ENCODE measurements at regions not wholly inside any gene's neighbourhood (a gene's known extent, or its start where the extent isn't known, plus 50 kb on each side); places are given as distances from the start of the nearest gene placed in this dataset.

DNA sequence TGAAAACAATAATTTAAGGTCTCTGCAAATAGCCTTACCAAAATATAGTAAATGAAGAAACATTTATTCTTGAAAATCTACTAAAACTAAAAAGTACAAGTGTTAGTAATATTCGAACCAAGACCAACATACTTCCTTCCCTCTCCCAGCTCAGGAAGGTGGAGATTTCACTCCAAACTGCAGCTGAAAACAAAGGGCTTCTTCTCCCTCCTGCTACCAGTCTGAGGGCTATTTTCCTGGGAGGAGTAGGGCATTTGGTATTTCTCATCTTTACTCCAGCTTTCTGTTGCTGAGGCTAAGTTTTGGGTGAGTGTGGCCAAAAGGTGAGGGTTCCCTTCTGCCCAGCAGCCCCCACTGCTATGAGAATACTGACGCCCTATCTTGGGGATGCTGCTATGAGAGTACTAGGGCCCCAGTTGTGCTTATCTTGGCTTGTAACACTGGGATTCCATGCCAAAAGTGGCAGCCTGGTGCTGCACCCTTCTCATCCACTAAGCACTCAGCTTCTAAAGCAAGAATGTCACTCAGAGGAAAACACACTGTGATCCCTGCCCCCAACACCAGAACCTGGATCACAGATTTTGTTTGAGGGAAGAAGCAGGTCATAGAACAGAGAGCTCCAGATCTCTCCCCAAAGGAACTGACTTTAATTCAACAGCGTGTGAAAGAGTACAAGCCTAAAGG lies 130.7 kb upstream of the KLF7 start:
- TF ChIP-seq MAFK (IDR thresholded peaks at IDR 0.05; ENCODE audit: low read depth, low read length): no peak
- TF ChIP-seq MXI1 (IDR thresholded peaks at IDR 0.05; ENCODE audit: borderline replicate concordance, low read depth, low read length): no peak
- TF ChIP-seq RCOR1 (IDR thresholded peaks at IDR 0.05; ENCODE audit: insufficient replicate concordance, low read length): no peak
- TF ChIP-seq MAZ (IDR thresholded peaks at IDR 0.05; ENCODE audit: borderline replicate concordance, low read depth, low read length): no peak
- no peak for TF ChIP-seq CEBPB (IDR thresholded peaks at IDR 0.05; ENCODE audit: low read depth, low read length)
- TF ChIP-seq FOS (IDR thresholded peaks at IDR 0.05; ENCODE audit: low read depth, low read length): no peak
- no peak for TF ChIP-seq RAD21 (IDR thresholded peaks at IDR 0.05; ENCODE audit: low read length)
- no peak for TF ChIP-seq NFE2L2 (IDR thresholded peaks at IDR 0.05; ENCODE audit: low read depth, low read length)
- TF ChIP-seq, protein P1, sequence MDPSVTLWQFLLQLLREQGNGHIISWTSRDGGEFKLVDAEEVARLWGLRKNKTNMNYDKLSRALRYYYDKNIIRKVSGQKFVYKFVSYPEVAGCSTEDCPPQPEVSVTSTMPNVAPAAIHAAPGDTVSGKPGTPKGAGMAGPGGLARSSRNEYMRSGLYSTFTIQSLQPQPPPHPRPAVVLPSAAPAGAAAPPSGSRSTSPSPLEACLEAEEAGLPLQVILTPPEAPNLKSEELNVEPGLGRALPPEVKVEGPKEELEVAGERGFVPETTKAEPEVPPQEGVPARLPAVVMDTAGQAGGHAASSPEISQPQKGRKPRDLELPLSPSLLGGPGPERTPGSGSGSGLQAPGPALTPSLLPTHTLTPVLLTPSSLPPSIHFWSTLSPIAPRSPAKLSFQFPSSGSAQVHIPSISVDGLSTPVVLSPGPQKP (IDR thresholded peaks at IDR 0.05; ENCODE audit: borderline replicate concordance, low read depth, low read length): no peak
- TF ChIP-seq RFX5 (IDR thresholded peaks at IDR 0.05; ENCODE audit: low read depth, low read length): no peak
- TF ChIP-seq CHD1 (IDR thresholded peaks at IDR 0.05; ENCODE audit: low read depth, low read length): no peak
- TF ChIP-seq, protein P2, sequence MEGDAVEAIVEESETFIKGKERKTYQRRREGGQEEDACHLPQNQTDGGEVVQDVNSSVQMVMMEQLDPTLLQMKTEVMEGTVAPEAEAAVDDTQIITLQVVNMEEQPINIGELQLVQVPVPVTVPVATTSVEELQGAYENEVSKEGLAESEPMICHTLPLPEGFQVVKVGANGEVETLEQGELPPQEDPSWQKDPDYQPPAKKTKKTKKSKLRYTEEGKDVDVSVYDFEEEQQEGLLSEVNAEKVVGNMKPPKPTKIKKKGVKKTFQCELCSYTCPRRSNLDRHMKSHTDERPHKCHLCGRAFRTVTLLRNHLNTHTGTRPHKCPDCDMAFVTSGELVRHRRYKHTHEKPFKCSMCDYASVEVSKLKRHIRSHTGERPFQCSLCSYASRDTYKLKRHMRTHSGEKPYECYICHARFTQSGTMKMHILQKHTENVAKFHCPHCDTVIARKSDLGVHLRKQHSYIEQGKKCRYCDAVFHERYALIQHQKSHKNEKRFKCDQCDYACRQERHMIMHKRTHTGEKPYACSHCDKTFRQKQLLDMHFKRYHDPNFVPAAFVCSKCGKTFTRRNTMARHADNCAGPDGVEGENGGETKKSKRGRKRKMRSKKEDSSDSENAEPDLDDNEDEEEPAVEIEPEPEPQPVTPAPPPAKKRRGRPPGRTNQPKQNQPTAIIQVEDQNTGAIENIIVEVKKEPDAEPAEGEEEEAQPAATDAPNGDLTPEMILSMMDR (conservative IDR thresholded peaks at IDR 0.05; ENCODE audit: low read depth, low read length): no peak
- TF ChIP-seq POLR2A (IDR thresholded peaks at IDR 0.05; ENCODE audit: low read depth, low read length): no peak
- WGBS, 2 experiments (ENCODE audit: extremely low coverage in 2 of 2, insufficient read length in 1 of 2): no CpG with 5 or more reads among the region's 3 CpGs
- no TSS peak for BruUV-seq (replicated peaks)
- H3K9me1 ChIP-seq (ENCODE audit: insufficient read depth, low read length): no peaks in the 10 kb centered on the region
- no peak overlapping the region for H2AK5ac ChIP-seq (ENCODE audit: low read depth, low read length)
- no peaks in the 10 kb centered on the region for H3K9me3 ChIP-seq (ENCODE audit: control insufficient read depth, insufficient read depth, low read length)
- H2BK20ac ChIP-seq (ENCODE audit: low read depth, low read length): 0 out of 2 replicates have a peak overlapping the region, but pooled peaks have one; percentile 13
- no peaks in the 10 kb centered on the region for H4K20me1 ChIP-seq (ENCODE audit: insufficient read depth, low read length)
- H3K4me1 ChIP-seq (ENCODE audit: control insufficient read depth, insufficient read depth, low read length): peaks cover 2% of the 10 kb centered on the region; the same call in 1 of the 2 replicates
- H2AK9ac ChIP-seq (replicated peaks; ENCODE audit: low read depth, low read length, poor library complexity): no peak overlapping the region
- no peak overlapping the region for H3K4me2 ChIP-seq (ENCODE audit: low read depth, low read length)
- H3K56ac ChIP-seq (ENCODE audit: extremely low read depth, insufficient read depth, low read length): no peak overlapping the region
- no peak overlapping the region for H3K18ac ChIP-seq (ENCODE audit: low read depth, low read length)
- H3K27ac ChIP-seq (ENCODE audit: insufficient read depth, low read length): no peak overlapping the region
- H3K79me1 ChIP-seq (ENCODE audit: low read depth in 1 of 2, low read length in 2 of 2): no peaks in the 10 kb centered on the region
- ChIA-PET CTCF (no interaction called here), POLR2A (ENCODE audit: unreplicated experiment) (no interaction called here)
- H4K5ac ChIP-seq (ENCODE audit: low read depth, low read length): no peak overlapping the region
- in situ Hi-C loops (cut with MboI; ENCODE audit: low sequenced_read_pairs): no loop called here
- H3K23ac ChIP-seq (ENCODE audit: low read depth, low read length): no peak overlapping the region
- dilution Hi-C loops (cut with HindIII; ENCODE audit: low sequenced_read_pairs, unreplicated experiment): no loop called here
- no peak overlapping the region for H2BK5ac ChIP-seq (ENCODE audit: low read depth, low read length, poor library complexity, severe bottlenecking)
- H2BK15ac ChIP-seq (ENCODE audit: low read depth, low read length): 0 out of 3 replicates have a peak overlapping the region, but pooled peaks have one; percentile 68
- peak; percentile 44; the same call in 1 of the 2 replicates for ATAC-seq (ENCODE audit: low read depth)
- no peak overlapping the region for H3K9ac ChIP-seq (ENCODE audit: low read depth, low read length)
- DNase-seq: peak; percentile 8
- intact Hi-C loops (cut with micrococcal nuclease): no loop called here
- H3K14ac ChIP-seq (replicated peaks; ENCODE audit: low read depth, low read length): no peak overlapping the region
- H4K8ac ChIP-seq (ENCODE audit: low read depth in 2 of 2, low read length in 2 of 2): no peak overlapping the region
- no peak overlapping the region for H3K4ac ChIP-seq (ENCODE audit: low read depth, low read length)
- H2AFZ ChIP-seq (replicated peaks; ENCODE audit: low read length, poor library complexity): peak overlapping the region; percentile 18
- no peak overlapping the region for H3K4me3 ChIP-seq (ENCODE audit: insufficient read depth, low read depth, low read length)
- H2BK120ac ChIP-seq (ENCODE audit: low read depth, low read length): peak overlapping the region; percentile 9; the same call in 1 of the 2 replicates
- no peaks in the 10 kb centered on the region for H3K36me3 ChIP-seq (ENCODE audit: control insufficient read depth, insufficient read depth, low read length)
- no peaks in the 10 kb centered on the region for H3K27me3 ChIP-seq (ENCODE audit: control insufficient read depth, insufficient read depth, low read length)
- no peak overlapping the region for H4K91ac ChIP-seq (ENCODE audit: insufficient read depth, low read depth, low read length)

Data from IMR-90 (cell line).